H1 (cell line): ENCODE measurements at regions not wholly inside any gene's neighbourhood (a gene's known extent, or its start where the extent isn't known, plus 50 kb on each side); places are given as distances from the start of the nearest gene placed in this dataset.

Source experiments
- CTCF ChIA-PET: fragments of 300-600 bp; sonication (Branson Sonifier 250); formaldehyde crosslinking; loops from one replicate; lab custom pipeline; 2021; ENCODE audit not compliant: partially characterized antibody; lab: Charles Lee
- POLR2A ChIA-PET: fragments of 300-600 bp; sonication (Branson Sonifier 250); formaldehyde crosslinking; loops from one replicate; lab custom pipeline; 2021; ENCODE audit warnings: inconsistent platforms; ENCODE audit not compliant: partially characterized antibody; lab: Charles Lee
- DNase-seq, 2 experiments: peaks; one replicate each; pipeline versions ENCODE4 v3.0.0 to v3.0.0-alpha.2; 2010 to 2022; ENCODE audit warnings: low spot score in 2 of 2, low read depth in 1 of 2, mixed read lengths in 1 of 2
- FAIRE-seq: peaks from 2 replicates; lab custom pipeline; 2011; peaks lifted over from hg19 to GRCh38; lab: Jason Lieb, UNC
- H2AFZ ChIP-seq: 2 replicates; pipeline ENCODE4 v1.8.1; 2012; ENCODE audit warnings: low read length, inconsistent platforms
- H2AK5ac ChIP-seq: 2 replicates; pipeline ENCODE4 v1.6.1; 2013; ENCODE audit warnings: low read depth, low read length
- H2BK120ac ChIP-seq: replicated peaks from 2 replicates; pipeline ENCODE3; 2013; ENCODE audit warnings: low read depth, low read length, inconsistent platforms
- H2BK12ac ChIP-seq: 2 replicates; pipeline ENCODE4 v1.6.1; 2013; ENCODE audit warnings: low read depth, low read length
- H2BK15ac ChIP-seq: 2 replicates; pipeline ENCODE4 v1.6.1; 2013; ENCODE audit warnings: low read length
- H2BK20ac ChIP-seq: 2 replicates; pipeline ENCODE4 v1.6.1; 2013; ENCODE audit warnings: low read length
- H2BK5ac ChIP-seq: 2 replicates; pipeline ENCODE4 v1.6.1; 2013; ENCODE audit warnings: low read depth, low read length
- H3K14ac ChIP-seq: 2 replicates; pipeline ENCODE4 v1.6.1; 2013; ENCODE audit warnings: inconsistent platforms; ENCODE audit not compliant: insufficient read length
- H3K18ac ChIP-seq: 2 replicates; pipeline ENCODE4 v1.6.1; 2013; ENCODE audit warnings: low read length; ENCODE audit errors: extremely low read depth
- H3K23ac ChIP-seq: 2 replicates; pipeline ENCODE4 v1.6.1; 2013; ENCODE audit warnings: inconsistent platforms; ENCODE audit not compliant: insufficient read length
- H3K23me2 ChIP-seq: 2 replicates; pipeline ENCODE4 v1.6.1; 2013; ENCODE audit warnings: low read depth, low read length
- H3K27ac ChIP-seq: 2 replicates; pipeline ENCODE4 v1.6.1; 2011; ENCODE audit warnings: low read depth, low read length, inconsistent platforms
- H3K27me3 ChIP-seq, 4 experiments: replicated peaks in 1 of 4; 1 replicate in 1 of 4; 2 replicates in 3 of 4; pipeline versions ENCODE4 v1.6.1 to v1.8.1; 2011 to 2013; ENCODE audit warnings: low read length in 3 of 4, mild to moderate bottlenecking in 3 of 4, inconsistent platforms in 2 of 4, mixed read lengths in 2 of 4, moderate library complexity in 1 of 4; ENCODE audit not compliant: control insufficient read depth in 3 of 4, insufficient read depth in 3 of 4; ENCODE audit errors: extremely low read depth in 1 of 4
- H3K36me3 ChIP-seq, 4 experiments: 2 replicates each; pipeline versions ENCODE4 v1.6.1 to v1.8.1; 2011 to 2013; ENCODE audit warnings: mild to moderate bottlenecking in 4 of 4, low read length in 3 of 4, moderate library complexity in 2 of 4, control low read depth in 1 of 4, inconsistent platforms in 1 of 4; ENCODE audit not compliant: insufficient read depth in 4 of 4, control insufficient read depth in 2 of 4
- H3K4ac ChIP-seq: replicated peaks from 2 replicates; pipeline ENCODE3; 2013; ENCODE audit warnings: low read length, low read depth, mixed read lengths, inconsistent platforms; ENCODE audit not compliant: insufficient read length
- H3K4me1 ChIP-seq, 4 experiments: replicated peaks in 1 of 4; 1 replicate in 1 of 4; 2 replicates in 3 of 4; pipeline versions ENCODE4 v1.6.1 to v1.8.1; 2011 to 2013; ENCODE audit warnings: low read length in 3 of 4, inconsistent platforms in 2 of 4, mixed read lengths in 1 of 4; ENCODE audit not compliant: insufficient read depth in 4 of 4, control insufficient read depth in 3 of 4
- H3K4me2 ChIP-seq, 2 experiments: 2 replicates each; pipeline versions ENCODE4 v1.6.1 to v1.8.1; 2011 to 2013; ENCODE audit warnings: low read depth in 2 of 2, low read length in 2 of 2, control low read depth in 1 of 2, inconsistent platforms in 1 of 2, mild to moderate bottlenecking in 1 of 2; ENCODE audit not compliant: insufficient read depth in 1 of 2
- H3K4me3 ChIP-seq, 4 experiments: fragments of 200-600, 300-600 bp in 1 of 4; sonication (generic), shearing (Covaris generic), sonication (Bioruptor Twin) in 1 of 4; 2 replicates each; pipeline versions ENCODE4 v1.5.1 to v1.8.1; 2011 to 2016; ENCODE audit warnings: low read length in 4 of 4, low read depth in 3 of 4, control low read depth in 2 of 4, inconsistent platforms in 2 of 4, mild to moderate bottlenecking in 2 of 4, mixed read lengths in 1 of 4, moderate library complexity in 1 of 4; ENCODE audit not compliant: insufficient read depth in 2 of 4; ENCODE audit errors: extremely low read depth in 1 of 4
- H3K56ac ChIP-seq: replicated peaks from 2 replicates; pipeline ENCODE3; 2013; ENCODE audit warnings: low read depth, mild to moderate bottlenecking, mixed read lengths, low read length, inconsistent platforms; ENCODE audit not compliant: insufficient read length
- H3K79me1 ChIP-seq: 2 replicates; pipeline ENCODE4 v1.6.1; 2013; ENCODE audit warnings: low read depth, low read length, control low read depth
- H3K79me2 ChIP-seq, 2 experiments: 2 replicates each; pipeline versions ENCODE4 v1.6.1 to v1.8.1; 2012 to 2013; ENCODE audit warnings: low read length in 2 of 2, mild to moderate bottlenecking in 2 of 2, inconsistent platforms in 1 of 2; ENCODE audit not compliant: insufficient read depth in 2 of 2, control insufficient read depth in 1 of 2
- H3K9ac ChIP-seq, 4 experiments: replicated peaks in 1 of 4; 1 replicate in 1 of 4; 2 replicates in 3 of 4; pipeline versions ENCODE4 v1.6.1 to v1.8.1; 2011 to 2013; ENCODE audit warnings: low read depth in 3 of 4, low read length in 3 of 4, control low read depth in 2 of 4, mild to moderate bottlenecking in 2 of 4, moderate library complexity in 2 of 4, inconsistent platforms in 1 of 4; ENCODE audit errors: extremely low read depth in 1 of 4
- H3K9me3 ChIP-seq, 2 experiments: 2 replicates each; pipeline versions ENCODE4 v1.6.1 to v1.8.1; 2012 to 2013; ENCODE audit warnings: mild to moderate bottlenecking in 2 of 2, moderate library complexity in 2 of 2, control low read depth in 1 of 2, inconsistent platforms in 1 of 2, low read depth in 1 of 2, low read length in 1 of 2, mixed read lengths in 1 of 2; ENCODE audit not compliant: insufficient read depth in 2 of 2
- H4K20me1 ChIP-seq, 2 experiments: replicated peaks in 1 of 2; 2 replicates each; pipeline versions ENCODE3 to v1.8.1; 2011 to 2013; ENCODE audit warnings: inconsistent platforms in 2 of 2, low read length in 2 of 2, mild to moderate bottlenecking in 1 of 2; ENCODE audit not compliant: insufficient read depth in 2 of 2, control insufficient read depth in 1 of 2
- H4K5ac ChIP-seq: 2 replicates; pipeline ENCODE4 v1.6.1; 2013; ENCODE audit warnings: low read length, low read depth, mixed read lengths, inconsistent platforms; ENCODE audit not compliant: insufficient read length
- H4K8ac ChIP-seq: 2 replicates; pipeline ENCODE4 v1.8.0; 2013; ENCODE audit warnings: mild to moderate bottlenecking, moderate library complexity, low read length, inconsistent platforms; ENCODE audit not compliant: insufficient read depth; ENCODE audit errors: extremely low read depth
- H4K91ac ChIP-seq: replicated peaks from 2 replicates; pipeline ENCODE3; 2013; ENCODE audit warnings: low read length, mixed read lengths, inconsistent platforms; ENCODE audit not compliant: insufficient read length
- ASH2L ChIP-seq: fragments of 200-600, 300-600 bp; sonication (generic); IDR thresholded peaks from one replicate; pipeline ENCODE4 v1.7.1; 2017; ENCODE audit warnings: low read length
- ATF3 ChIP-seq: IDR thresholded peaks from 2 replicates; pipeline ENCODE4 v1.6.1; 2011; ENCODE audit warnings: low read depth, mild to moderate bottlenecking, low read length; ENCODE audit not compliant: insufficient read depth
- CBX5 ChIP-seq: fragments of 300-800, 300-1000 bp; sonication (generic); IDR thresholded peaks from 2 replicates; pipeline ENCODE4 v1.7.1; 2016; ENCODE audit warnings: antibody characterized with exemption, low read length, low read depth
- CHD2 ChIP-seq: IDR thresholded peaks from 2 replicates; pipeline ENCODE4 v1.6.1; 2012; ENCODE audit warnings: low read length, improper control_type of control experiment
- EP300 ChIP-seq, 2 experiments: IDR thresholded peaks; 1 replicate in 1 of 2; 2 replicates in 1 of 2; pipeline ENCODE4 v1.6.1; 2011 to 2012; ENCODE audit warnings: low read depth in 2 of 2, low read length in 2 of 2, mild to moderate bottlenecking in 2 of 2, borderline replicate concordance in 1 of 2, inconsistent platforms in 1 of 2, moderate library complexity in 1 of 2
- HDAC2 ChIP-seq, 2 experiments: fragments of 300-600 bp in 1 of 2; sonication (generic) in 1 of 2; IDR thresholded peaks; 2 replicates each; pipeline ENCODE4 v1.6.1; 2011 to 2012; ENCODE audit warnings: low read depth in 2 of 2, low read length in 2 of 2, mild to moderate bottlenecking in 2 of 2, moderate library complexity in 2 of 2, borderline replicate concordance in 1 of 2, inconsistent platforms in 1 of 2
- JUN ChIP-seq: IDR thresholded peaks from 2 replicates; pipeline ENCODE4 v1.6.1; 2011; ENCODE audit warnings: low read depth, mild to moderate bottlenecking, improper control_type of control experiment, low read length
- KDM1A ChIP-seq: fragments of 200-600, 300-600 bp; sonication (generic); IDR thresholded peaks from 2 replicates; pipeline ENCODE4 v1.7.1; 2016; ENCODE audit warnings: mild to moderate bottlenecking, low read length, borderline replicate concordance
- NANOG ChIP-seq: IDR thresholded peaks from 2 replicates; pipeline ENCODE4 v1.6.1; 2011; ENCODE audit warnings: low read length, low read depth, mild to moderate bottlenecking, inconsistent platforms; ENCODE audit not compliant: insufficient read depth, poor library complexity, severe bottlenecking
- POLR2A ChIP-seq, 2 experiments: IDR thresholded peaks; 1 replicate in 1 of 2; 2 replicates in 1 of 2; pipeline ENCODE4 v1.6.1; 2011; ENCODE audit warnings: low read depth in 2 of 2, low read length in 2 of 2, mild to moderate bottlenecking in 2 of 2; ENCODE audit errors: control extremely low read depth in 1 of 2
- SP2 ChIP-seq: IDR thresholded peaks from 2 replicates; pipeline ENCODE4 v1.6.1; 2012; ENCODE audit warnings: mild to moderate bottlenecking, low read length, inconsistent platforms
- SP4 ChIP-seq: IDR thresholded peaks from 2 replicates; pipeline ENCODE4 v1.6.1; 2012; ENCODE audit warnings: low read length, inconsistent platforms
- SRF ChIP-seq: IDR thresholded peaks from 2 replicates; pipeline ENCODE4 v1.6.1; 2011; ENCODE audit warnings: mild to moderate bottlenecking, low read depth, low read length, moderate library complexity
- WGBS, 2 experiments: shearing (Covaris generic) in 1 of 2; methylation state at CpG; one replicate each; pipeline versions ENCODE4 v1.1.6 to v1.1.7; 2013 to 2015; ENCODE audit warnings: low lambda C conversion rate in 2 of 2, mixed read lengths in 2 of 2, inconsistent platforms in 1 of 2, low coverage in 1 of 2, missing lambda C conversion rate in 1 of 2; ENCODE audit not compliant: insufficient replicate concordance in 2 of 2, insufficient coverage in 1 of 2, insufficient read length in 1 of 2; ENCODE audit errors: extremely low coverage in 1 of 2, missing lambda C conversion rate in 1 of 2; 5-methylcytosine and 5-hydroxymethylcytosine counted together

- Histone ChIP-seq H2AK5ac (no peak overlapping the region), H4K5ac (no peak overlapping the region), H3K4me2 (no peak overlapping the region), H2BK15ac (no peak overlapping the region), H4K8ac (no peak overlapping the region), H3K27me3 (no peaks in the 10 kb centered on the region), H3K23ac (no peak overlapping the region), H2BK12ac (no peak overlapping the region), H3K4me3 (no peak overlapping the region), H4K91ac (no peak overlapping the region), H3K79me2 (no peaks in the 10 kb centered on the region), H3K27ac (no peak overlapping the region), H3K9ac (no peak overlapping the region), H2BK5ac (no peak overlapping the region), H3K14ac (no peak overlapping the region), H3K4ac (no peak overlapping the region), H3K23me2 (no peaks in the 10 kb centered on the region), H2BK120ac (no peak overlapping the region), H3K36me3 (no peaks in the 10 kb centered on the region), H2AFZ (no peak overlapping the region), H3K56ac (no peak overlapping the region), H3K18ac (no peak overlapping the region), H3K79me1 (no peaks in the 10 kb centered on the region), H4K20me1 (no peaks in the 10 kb centered on the region), H3K4me1 (peaks cover 0 to 7% (median 0%) of the 10 kb centered on the region in 4 experiments; a peak in 2 of 7 replicates), H2BK20ac (no peak overlapping the region), H3K9me3 (no peaks in the 10 kb centered on the region)
- FAIRE-seq (no peak), DNase-seq (no peak)
- ChIA-PET POLR2A (no interaction called here), CTCF (interaction anchor here (0.6 kb wide), 2 partner anchors 10 to 12 kb away, joined by 3 read pairs; no protein-coding TSS in a partner anchor)
- WGBS, 2 experiments, result 72% methylated on average over 3 of the region's 3 CpGs; no CpG with 5 or more reads in 1 of the 2 experiments
- TF ChIP-seq NANOG (no peak), SP2 (no peak), ATF3 (no peak), SP4 (no peak), POLR2A (IDR thresholded peaks at IDR 0.05; ENCODE audit: control extremely low read depth in 1 of 2, low read depth in 2 of 2, low read length in 2 of 2) (no peak), CBX5 (no peak), KDM1A (no peak), HDAC2 (IDR thresholded peaks at IDR 0.05; ENCODE audit: borderline replicate concordance in 1 of 2, low read depth in 2 of 2, low read length in 2 of 2) (no peak), CHD2 (no peak), SRF (no peak), ASH2L (no peak), JUN (no peak), EP300 (IDR thresholded peaks at IDR 0.05; ENCODE audit: borderline replicate concordance in 1 of 2, low read depth in 2 of 2, low read length in 2 of 2) (no peak)
Measured at GRCh38 chr3:65138556-65138955, 450.8 kb upstream of the ADAMTS9 start.
